IMR-90 (cell line): ENCODE measurements at regions not wholly inside any gene's neighbourhood (a gene's known extent, or its start where the extent isn't known, plus 50 kb on each side); places are given as distances from the start of the nearest gene placed in this dataset.
"Not testable (repeated sequence)": the region's sequence is repeated elsewhere in the genome, so short reads cannot be mapped to it uniquely, and the experiment has no call there.

ENCODE experiments used
- ATAC-seq: fragments of 200-7000 bp; cut with Tn5 transposase; 2 replicates; pipeline ENCODE4 v1.9.1; 2020; ENCODE audit warnings: low read depth, mild to moderate bottlenecking, moderate library complexity
- BruUV-seq: library from RNA; stranded (reverse); fragments of 400-500 nt; replicated peaks from 2 replicates; lab custom pipeline; 2021; lab: Mats Ljungman, UMichigan
- CTCF ChIA-PET: fragments of 300-600 bp; formaldehyde crosslinking; extraction: SDS; loops from one replicate; lab custom pipeline; 2021; ENCODE audit warnings: antibody characterized with exemption; lab: Yijun Ruan, JAX
- POLR2A ChIA-PET: fragments of 300-600 bp; sonication (Branson Sonifier 250); formaldehyde crosslinking; loops from one replicate; lab custom pipeline; 2022; ENCODE audit warnings: antibody characterized with exemption; ENCODE audit not compliant: unreplicated experiment; lab: Charles Lee
- DNase-seq: peaks from one replicate; pipeline ENCODE4 v3.0.0; 2013
- H2AFZ ChIP-seq: replicated peaks from 2 replicates; pipeline ENCODE3; 2013; ENCODE audit warnings: low read length, mild to moderate bottlenecking; ENCODE audit not compliant: poor library complexity
- H2AK5ac ChIP-seq: 2 replicates; pipeline ENCODE4 v1.6.1; 2013; ENCODE audit warnings: low read depth, low read length, inconsistent platforms
- H2AK9ac ChIP-seq: replicated peaks from 2 replicates; pipeline ENCODE3; 2013; ENCODE audit warnings: mild to moderate bottlenecking, low read depth, low read length, moderate library complexity; ENCODE audit not compliant: poor library complexity
- H2BK120ac ChIP-seq: 2 replicates; pipeline ENCODE4 v1.6.1; 2013; ENCODE audit warnings: low read depth, low read length, inconsistent platforms
- H2BK15ac ChIP-seq: 3 replicates; pipeline ENCODE4 v1.6.1; 2013; ENCODE audit warnings: low read depth, low read length, inconsistent platforms
- H2BK20ac ChIP-seq: 2 replicates; pipeline ENCODE4 v1.6.1; 2013; ENCODE audit warnings: low read depth, mild to moderate bottlenecking, inconsistent platforms, low read length, moderate library complexity
- H2BK5ac ChIP-seq: 2 replicates; pipeline ENCODE4 v1.6.1; 2013; ENCODE audit warnings: mild to moderate bottlenecking, low read depth, low read length, inconsistent platforms; ENCODE audit not compliant: poor library complexity, severe bottlenecking
- H3K14ac ChIP-seq: replicated peaks from 2 replicates; pipeline ENCODE4 v1.6.1; 2013; ENCODE audit warnings: low read depth, low read length, inconsistent platforms
- H3K18ac ChIP-seq: 2 replicates; pipeline ENCODE4 v1.6.1; 2013; ENCODE audit warnings: low read depth, low read length, control low read depth
- H3K23ac ChIP-seq: 2 replicates; pipeline ENCODE4 v1.6.1; 2013; ENCODE audit warnings: low read depth, low read length, inconsistent platforms
- H3K27ac ChIP-seq: 2 replicates; pipeline ENCODE4 v1.5.1; 2013; ENCODE audit warnings: mild to moderate bottlenecking, control low read depth, low read length; ENCODE audit not compliant: insufficient read depth
- H3K27me3 ChIP-seq: 2 replicates; pipeline ENCODE4 v1.6.1; 2013; ENCODE audit warnings: low read length; ENCODE audit not compliant: control insufficient read depth, insufficient read depth
- H3K36me3 ChIP-seq: 2 replicates; pipeline ENCODE4 v1.6.1; 2013; ENCODE audit warnings: low read length, mixed read lengths; ENCODE audit not compliant: control insufficient read depth, insufficient read depth
- H3K4ac ChIP-seq: 2 replicates; pipeline ENCODE4 v1.6.1; 2013; ENCODE audit warnings: low read depth, low read length, inconsistent platforms
- H3K4me1 ChIP-seq: 2 replicates; pipeline ENCODE4 v1.6.1; 2013; ENCODE audit warnings: low read length, mixed read lengths; ENCODE audit not compliant: control insufficient read depth, insufficient read depth
- H3K4me2 ChIP-seq: 2 replicates; pipeline ENCODE4 v1.6.1; 2013; ENCODE audit warnings: low read depth, mild to moderate bottlenecking, control low read depth, low read length, moderate library complexity
- H3K4me3 ChIP-seq: 2 replicates; pipeline ENCODE4 v1.5.1; 2013; ENCODE audit warnings: low read depth, mild to moderate bottlenecking, control low read depth, low read length, moderate library complexity; ENCODE audit not compliant: insufficient read depth
- H3K56ac ChIP-seq: 2 replicates; pipeline ENCODE4 v1.6.1; 2013; ENCODE audit warnings: low read length, inconsistent platforms; ENCODE audit not compliant: insufficient read depth; ENCODE audit errors: extremely low read depth
- H3K79me1 ChIP-seq, 2 experiments: 2 replicates each; pipeline ENCODE4 v1.6.1; 2013; ENCODE audit warnings: low read length in 2 of 2, inconsistent platforms in 1 of 2, low read depth in 1 of 2
- H3K9ac ChIP-seq: 2 replicates; pipeline ENCODE4 v1.6.1; 2013; ENCODE audit warnings: low read depth, low read length, control low read depth
- H3K9me1 ChIP-seq: 2 replicates; pipeline ENCODE4 v1.6.1; 2013; ENCODE audit warnings: low read length, inconsistent platforms; ENCODE audit not compliant: insufficient read depth
- H3K9me3 ChIP-seq: 2 replicates; pipeline ENCODE4 v1.6.1; 2013; ENCODE audit warnings: low read length; ENCODE audit not compliant: control insufficient read depth, insufficient read depth
- H4K20me1 ChIP-seq: 2 replicates; pipeline ENCODE4 v1.6.1; 2013; ENCODE audit warnings: low read length, inconsistent platforms; ENCODE audit not compliant: insufficient read depth
- H4K5ac ChIP-seq: 2 replicates; pipeline ENCODE4 v1.6.1; 2013; ENCODE audit warnings: mild to moderate bottlenecking, low read depth, low read length, control low read depth
- H4K8ac ChIP-seq, 2 experiments: 2 replicates each; pipeline ENCODE4 v1.6.1; 2013; ENCODE audit warnings: low read depth in 2 of 2, low read length in 2 of 2, control low read depth in 1 of 2, inconsistent platforms in 1 of 2
- H4K91ac ChIP-seq: 2 replicates; pipeline ENCODE4 v1.6.1; 2013; ENCODE audit warnings: low read depth, low read length, inconsistent platforms; ENCODE audit not compliant: insufficient read depth
- BHLHE40 ChIP-seq: fragments of 150-350 bp; IDR thresholded peaks from 2 replicates; pipeline ENCODE4 v1.6.1; 2016; ENCODE audit warnings: mild to moderate bottlenecking, low read depth, low read length
- MAZ ChIP-seq: IDR thresholded peaks from 2 replicates; pipeline ENCODE4 v1.6.1; 2012; ENCODE audit warnings: low read depth, mild to moderate bottlenecking, low read length, improper control_type of control experiment, moderate library complexity, borderline replicate concordance
- RFX5 ChIP-seq: IDR thresholded peaks from 2 replicates; pipeline ENCODE4 v1.8.0; 2012; ENCODE audit warnings: low read depth, mild to moderate bottlenecking, low read length, moderate library complexity
- USF2 ChIP-seq: fragments of 150-350 bp; IDR thresholded peaks from 2 replicates; pipeline ENCODE4 v1.6.1; 2017; ENCODE audit warnings: mild to moderate bottlenecking, antibody characterized with exemption, low read length, low read depth
- WGBS, 2 experiments: methylation state at CpG; one replicate each; pipeline versions ENCODE4 v1.1.5 to v1.1.7; 2013; ENCODE audit warnings: missing lambda C conversion rate in 2 of 2; ENCODE audit not compliant: insufficient read length in 1 of 2; ENCODE audit errors: extremely low coverage in 2 of 2; 5-methylcytosine and 5-hydroxymethylcytosine counted together
- dilution Hi-C: fragments of 300-500 bp; cut with HindIII; formaldehyde crosslinking; loops from one replicate; pipeline ENCODE4 v1.14.3; 2018; ENCODE audit warnings: low sequenced_read_pairs; ENCODE audit not compliant: unreplicated experiment
- in situ Hi-C: fragments of 300-500 bp; cut with MboI; formaldehyde crosslinking; loops from 3 replicates; pipeline ENCODE4 v1.14.3; 2019; ENCODE audit warnings: low sequenced_read_pairs, inconsistent platforms, mixed read lengths
- intact Hi-C: fragments of 100-400 bp; cut with micrococcal nuclease; formaldehyde crosslinking; loops from 2 replicates; pipeline ENCODE4 v1.10.0; 2022
- TF ChIP-seq, protein P1 (sequence below): conservative IDR thresholded peaks from 2 replicates; pipeline ENCODE4 v1.5.1; 2012; ENCODE audit warnings: mild to moderate bottlenecking, low read depth, low read length, improper control_type of control experiment

DNA sequence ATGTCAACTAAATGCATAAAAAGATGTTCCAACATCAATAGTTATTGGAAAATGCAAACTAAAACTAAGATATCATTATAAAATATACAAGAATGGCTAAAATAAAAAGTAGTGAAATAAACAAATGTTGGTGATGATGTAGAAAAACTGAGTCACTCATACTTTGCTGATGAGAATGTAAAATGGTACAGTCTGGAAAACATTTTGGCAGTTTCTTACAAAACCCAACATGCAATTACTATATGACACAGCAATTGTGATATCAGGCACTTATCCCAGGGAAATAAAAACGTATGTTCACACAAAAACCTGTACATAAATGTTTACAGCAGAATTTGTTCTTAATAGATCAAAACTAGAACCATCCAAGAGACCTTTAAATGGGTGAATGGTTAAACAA is 182.6 kb downstream of the RTL9 start:
- POLR2A ChIA-PET, result no interaction called here
- no peak overlapping the region for H2AK9ac ChIP-seq
- H2BK20ac ChIP-seq, result no peak overlapping the region
- H3K56ac ChIP-seq, result no peak overlapping the region
- H2BK120ac ChIP-seq, result no peak overlapping the region
- intact Hi-C loops, result no loop called here
- dilution Hi-C loops, result no loop called here
- H3K23ac ChIP-seq, result no peak overlapping the region
- no peak overlapping the region for H4K5ac ChIP-seq
- BruUV-seq, result no TSS peak
- no peak overlapping the region for H2AK5ac ChIP-seq
- no peaks in the 10 kb centered on the region for H3K9me1 ChIP-seq
- H3K14ac ChIP-seq, result no peak overlapping the region
- in situ Hi-C loops, result no loop called here
- H3K27ac ChIP-seq, result no peak overlapping the region
- no peaks in the 10 kb centered on the region for H3K36me3 ChIP-seq
- H2BK15ac ChIP-seq, result no peak overlapping the region
- H2AFZ ChIP-seq, result no peak overlapping the region
- no peak overlapping the region for H3K9ac ChIP-seq
- no peaks in the 10 kb centered on the region for H3K4me1 ChIP-seq
- no peak overlapping the region for H4K8ac ChIP-seq
- no peak overlapping the region for H3K4me2 ChIP-seq
- H4K20me1 ChIP-seq, result no peaks in the 10 kb centered on the region
- no peak overlapping the region for H3K4me3 ChIP-seq
- H3K79me1 ChIP-seq, result no peaks in the 10 kb centered on the region
- ATAC-seq (no peak), DNase-seq (no peak)
- TF ChIP-seq MAZ, result no peak
- TF ChIP-seq, protein P1, sequence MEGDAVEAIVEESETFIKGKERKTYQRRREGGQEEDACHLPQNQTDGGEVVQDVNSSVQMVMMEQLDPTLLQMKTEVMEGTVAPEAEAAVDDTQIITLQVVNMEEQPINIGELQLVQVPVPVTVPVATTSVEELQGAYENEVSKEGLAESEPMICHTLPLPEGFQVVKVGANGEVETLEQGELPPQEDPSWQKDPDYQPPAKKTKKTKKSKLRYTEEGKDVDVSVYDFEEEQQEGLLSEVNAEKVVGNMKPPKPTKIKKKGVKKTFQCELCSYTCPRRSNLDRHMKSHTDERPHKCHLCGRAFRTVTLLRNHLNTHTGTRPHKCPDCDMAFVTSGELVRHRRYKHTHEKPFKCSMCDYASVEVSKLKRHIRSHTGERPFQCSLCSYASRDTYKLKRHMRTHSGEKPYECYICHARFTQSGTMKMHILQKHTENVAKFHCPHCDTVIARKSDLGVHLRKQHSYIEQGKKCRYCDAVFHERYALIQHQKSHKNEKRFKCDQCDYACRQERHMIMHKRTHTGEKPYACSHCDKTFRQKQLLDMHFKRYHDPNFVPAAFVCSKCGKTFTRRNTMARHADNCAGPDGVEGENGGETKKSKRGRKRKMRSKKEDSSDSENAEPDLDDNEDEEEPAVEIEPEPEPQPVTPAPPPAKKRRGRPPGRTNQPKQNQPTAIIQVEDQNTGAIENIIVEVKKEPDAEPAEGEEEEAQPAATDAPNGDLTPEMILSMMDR, result no peak
- TF ChIP-seq USF2, result no peak
- no peak for TF ChIP-seq RFX5
- no peak for TF ChIP-seq BHLHE40
- H3K18ac ChIP-seq, result no peak overlapping the region
- peaks cover 4% of the 10 kb centered on the region; the same call in 1 of the 2 replicates for H3K27me3 ChIP-seq
- no peak overlapping the region for H4K91ac ChIP-seq
- H2BK5ac ChIP-seq, result no peak overlapping the region
- H3K9me3 ChIP-seq, result no peaks in the 10 kb centered on the region
- H3K4ac ChIP-seq, result no peak overlapping the region
- CTCF ChIA-PET, result no interaction called here
- WGBS, 2 experiments, result no CpG with 5 or more reads among the region's 1 CpG

GRCh38 chrX:110550854-110551253 is 192.2 kb downstream of the RTL9 start:
- H4K5ac ChIP-seq, H3K27ac ChIP-seq, H3K4me2 ChIP-seq: not testable (repeated sequence)

More at GRCh38 chrX:110550854-110551253, 192.2 kb downstream of the RTL9 start:
- H3K14ac ChIP-seq, H2AK9ac ChIP-seq, H3K9me3 ChIP-seq, CTCF ChIA-PET, H2BK120ac ChIP-seq, in situ Hi-C loops, H3K9ac ChIP-seq, H4K20me1 ChIP-seq, H3K56ac ChIP-seq, H3K23ac ChIP-seq, BruUV-seq, H2AFZ ChIP-seq, H3K4me3 ChIP-seq, H3K79me1 ChIP-seq, H4K91ac ChIP-seq, H3K4me1 ChIP-seq, H3K9me1 ChIP-seq, H2BK15ac ChIP-seq, H2BK5ac ChIP-seq, dilution Hi-C loops, H2BK20ac ChIP-seq, H3K27me3 ChIP-seq, H4K8ac ChIP-seq, H3K18ac ChIP-seq, DNase-seq, H3K36me3 ChIP-seq, intact Hi-C loops, ATAC-seq, POLR2A ChIA-PET, H3K4ac ChIP-seq, H2AK5ac ChIP-seq: not testable (repeated sequence)
- WGBS, 2 experiments, result no CpG with 5 or more reads among the region's 4 CpGs
